Erythroblast (primary cell): ENCODE measurements at regions not wholly inside any gene's neighbourhood (a gene's known extent, or its start where the extent isn't known, plus 50 kb on each side); places are given as distances from the start of the nearest gene placed in this dataset.

Experiments
- GATA1 ChIP-seq: IDR thresholded peaks from 2 replicates; pipeline ENCODE4 v1.6.1; 2011; ENCODE audit warnings: low read depth, mild to moderate bottlenecking, control low read depth, low read length, moderate library complexity
- POLR2A ChIP-seq: IDR thresholded peaks from 2 replicates; pipeline ENCODE4 v1.6.1; 2011; ENCODE audit warnings: mild to moderate bottlenecking, low read length

- TF ChIP-seq POLR2A (no peak), GATA1 (no peak)
These were observed 427.2 kb downstream of the KCNJ3 start for GRCh38 chr2:155125585-155126230.
